ENCODE measurements at regions not wholly inside any gene's neighbourhood (a gene's known extent, or its start where the extent isn't known, plus 50 kb on each side); places are given as distances from the start of the nearest gene placed in this dataset.
"Not testable (repeated sequence)": the region's sequence is repeated elsewhere in the genome, so short reads cannot be mapped to it uniquely, and the experiment has no call there.

- not testable (repeated sequence) for H4K8ac ChIP-seq (ENCODE audit: low read depth, low read length); H4K91ac ChIP-seq (ENCODE audit: low read depth, low read length); H3K27ac ChIP-seq (ENCODE audit: low read depth, low read length); H3K79me1 ChIP-seq (ENCODE audit: low read length); H3K9me3 ChIP-seq (ENCODE audit: insufficient read depth, low read depth, low read length); H2BK12ac ChIP-seq (ENCODE audit: low read length); H3K23ac ChIP-seq (ENCODE audit: low read length); H4K12ac ChIP-seq (ENCODE audit: low read depth, low read length); H3K9ac ChIP-seq (ENCODE audit: low read length); H2AFZ ChIP-seq (ENCODE audit: insufficient read depth, low read length, poor library complexity); H2AK5ac ChIP-seq (ENCODE audit: low read length); H3K27me3 ChIP-seq (ENCODE audit: insufficient read depth, low read length); H2BK5ac ChIP-seq (ENCODE audit: low read depth, low read length, poor library complexity); H2BK120ac ChIP-seq (ENCODE audit: insufficient read depth, low read length, poor library complexity); H3K36me3 ChIP-seq (ENCODE audit: control insufficient read depth in 1 of 2, insufficient read depth in 2 of 2, low read length in 2 of 2); H3K4me3 ChIP-seq (ENCODE audit: low read depth, low read length); H3K14ac ChIP-seq (ENCODE audit: low read length); H3K4ac ChIP-seq (ENCODE audit: low read depth, low read length); DNase-seq; H3K4me2 ChIP-seq (ENCODE audit: low read length); H3K79me2 ChIP-seq (ENCODE audit: control insufficient read depth, insufficient read depth, low read length, poor library complexity); H3K18ac ChIP-seq (ENCODE audit: low read length); H3K4me1 ChIP-seq (ENCODE audit: control insufficient read depth in 1 of 2, insufficient read depth in 2 of 2, low read length in 2 of 2)
- no CpG with 5 or more reads among the region's 18 CpGs for WGBS (ENCODE audit: extremely low coverage, insufficient coverage, insufficient read length)
Observed at GRCh38 chr3:66842761-66843464, 155.2 kb upstream of the KBTBD8 start.

DNA sequence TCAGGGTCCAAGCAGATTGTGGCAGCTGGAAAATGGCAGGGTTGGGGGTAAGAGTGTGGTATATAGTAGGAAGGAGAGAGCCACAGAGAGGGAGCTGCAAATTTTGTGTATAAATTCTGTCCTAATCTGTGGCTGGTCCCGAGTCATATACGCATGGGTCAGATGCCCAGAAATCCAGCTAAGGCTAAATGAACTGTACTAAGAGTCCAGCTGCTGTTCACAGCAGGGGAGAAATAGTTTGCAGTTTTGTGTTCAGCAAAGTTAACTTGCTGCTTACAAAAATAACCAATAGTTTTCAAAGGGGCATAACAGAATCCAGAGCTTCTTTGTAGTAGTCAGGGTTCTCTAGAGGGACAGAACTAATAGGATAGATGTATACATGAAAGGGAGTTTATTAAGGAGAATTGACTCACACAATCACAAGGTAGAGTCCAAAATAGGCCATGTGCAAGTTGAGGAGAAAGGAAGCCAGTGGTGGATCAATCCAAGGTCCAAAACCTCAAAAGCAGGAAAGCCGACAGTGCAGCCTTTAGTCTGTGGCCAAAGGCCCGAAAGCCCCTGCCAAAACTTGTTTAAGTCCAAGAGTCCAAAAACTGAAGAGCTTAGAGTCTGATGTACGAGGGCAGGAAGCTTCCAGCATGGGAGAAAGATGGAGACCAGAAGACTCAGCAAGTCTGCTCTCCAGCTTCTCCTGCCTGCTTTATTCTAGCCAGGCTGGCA, 146.1 kb upstream of the KBTBD8 start:
- no CpG with 5 or more reads among the region's 5 CpGs for WGBS (ENCODE audit: extremely low coverage, insufficient coverage, insufficient read length)
- Histone ChIP-seq H4K8ac (ENCODE audit: low read depth, low read length) (no peak overlapping the region), H3K27me3 (ENCODE audit: insufficient read depth, low read length) (no peaks in the 10 kb centered on the region)

GRCh38 chr3:66854601-66855151, 143.4 kb upstream of the KBTBD8 start:
- no peaks in the 10 kb centered on the region for H3K27me3 ChIP-seq (ENCODE audit: insufficient read depth, low read length)
- H3K4ac ChIP-seq (ENCODE audit: low read depth, low read length): no peak overlapping the region
- H2AK5ac ChIP-seq (ENCODE audit: low read length): no peak overlapping the region
- no peak overlapping the region for H4K8ac ChIP-seq (ENCODE audit: low read depth, low read length)
- no peak overlapping the region for H2AFZ ChIP-seq (ENCODE audit: insufficient read depth, low read length, poor library complexity)
- no CpG with 5 or more reads among the region's 4 CpGs for WGBS (ENCODE audit: extremely low coverage, insufficient coverage, insufficient read length)
- H3K9ac ChIP-seq (ENCODE audit: low read length): no peak overlapping the region
- no peak overlapping the region for H3K27ac ChIP-seq (ENCODE audit: low read depth, low read length)
- no peak overlapping the region for H2BK120ac ChIP-seq (ENCODE audit: insufficient read depth, low read length, poor library complexity)
- no peaks in the 10 kb centered on the region for H3K9me3 ChIP-seq (ENCODE audit: insufficient read depth, low read depth, low read length)
- H3K79me1 ChIP-seq (ENCODE audit: low read length): no peaks in the 10 kb centered on the region
- H2BK12ac ChIP-seq (ENCODE audit: low read length): no peak overlapping the region
- H3K4me3 ChIP-seq (ENCODE audit: low read depth, low read length): no peak overlapping the region
- no peak overlapping the region for H3K14ac ChIP-seq (ENCODE audit: low read length)
- H3K79me2 ChIP-seq (ENCODE audit: control insufficient read depth, insufficient read depth, low read length, poor library complexity): no peaks in the 10 kb centered on the region
- no peak for DNase-seq
- no peaks in the 10 kb centered on the region for H3K4me1 ChIP-seq (ENCODE audit: control insufficient read depth in 1 of 2, insufficient read depth in 2 of 2, low read length in 2 of 2)
- H4K91ac ChIP-seq (ENCODE audit: low read depth, low read length): no peak overlapping the region
- no peak overlapping the region for H3K23ac ChIP-seq (ENCODE audit: low read length)
- no peak overlapping the region for H3K4me2 ChIP-seq (ENCODE audit: low read length)
- H2BK5ac ChIP-seq (ENCODE audit: low read depth, low read length, poor library complexity): no peak overlapping the region
- H4K12ac ChIP-seq (ENCODE audit: low read depth, low read length): no peak overlapping the region
- H3K18ac ChIP-seq (ENCODE audit: low read length): no peak overlapping the region
- H3K36me3 ChIP-seq (ENCODE audit: control insufficient read depth in 1 of 2, insufficient read depth in 2 of 2, low read length in 2 of 2): no peaks in the 10 kb centered on the region

More for the DNA sequence above, 146.1 kb upstream of the KBTBD8 start:
- no peak overlapping the region for H3K27ac ChIP-seq (ENCODE audit: low read depth, low read length)
- H3K4ac ChIP-seq (ENCODE audit: low read depth, low read length): no peak overlapping the region
- no peaks in the 10 kb centered on the region for H3K79me1 ChIP-seq (ENCODE audit: low read length)
- H3K23ac ChIP-seq (ENCODE audit: low read length): no peak overlapping the region
- no peak overlapping the region for H2BK12ac ChIP-seq (ENCODE audit: low read length)
- H3K9me3 ChIP-seq (ENCODE audit: insufficient read depth, low read depth, low read length): no peaks in the 10 kb centered on the region
- no peak overlapping the region for H3K4me2 ChIP-seq (ENCODE audit: low read length)
- no peak overlapping the region for H4K12ac ChIP-seq (ENCODE audit: low read depth, low read length)
- H3K79me2 ChIP-seq (ENCODE audit: control insufficient read depth, insufficient read depth, low read length, poor library complexity): no peaks in the 10 kb centered on the region
- no peak overlapping the region for H3K9ac ChIP-seq (ENCODE audit: low read length)
- no peak overlapping the region for H3K18ac ChIP-seq (ENCODE audit: low read length)
- no peak for DNase-seq
- no peak overlapping the region for H2AFZ ChIP-seq (ENCODE audit: insufficient read depth, low read length, poor library complexity)
- H3K14ac ChIP-seq (ENCODE audit: low read length): no peak overlapping the region
- H2BK5ac ChIP-seq (ENCODE audit: low read depth, low read length, poor library complexity): no peak overlapping the region
- no peak overlapping the region for H2AK5ac ChIP-seq (ENCODE audit: low read length)
- no peaks in the 10 kb centered on the region for H3K4me1 ChIP-seq (ENCODE audit: control insufficient read depth in 1 of 2, insufficient read depth in 2 of 2, low read length in 2 of 2)
- no peak overlapping the region for H2BK120ac ChIP-seq (ENCODE audit: insufficient read depth, low read length, poor library complexity)
- H3K4me3 ChIP-seq (ENCODE audit: low read depth, low read length): no peak overlapping the region
- H3K36me3 ChIP-seq (ENCODE audit: control insufficient read depth in 1 of 2, insufficient read depth in 2 of 2, low read length in 2 of 2): no peaks in the 10 kb centered on the region
- no peak overlapping the region for H4K91ac ChIP-seq (ENCODE audit: low read depth, low read length)

GRCh38 chr3:66856533-66856932, 141.6 kb upstream of the KBTBD8 start:
- no peak overlapping the region for H3K23ac ChIP-seq (ENCODE audit: low read length)
- no peak overlapping the region for H2BK120ac ChIP-seq (ENCODE audit: insufficient read depth, low read length, poor library complexity)
- H3K79me1 ChIP-seq (ENCODE audit: low read length): no peaks in the 10 kb centered on the region
- DNase-seq: no peak
- H4K91ac ChIP-seq (ENCODE audit: low read depth, low read length): no peak overlapping the region
- no peak overlapping the region for H3K27ac ChIP-seq (ENCODE audit: low read depth, low read length)
- no peak overlapping the region for H3K4me3 ChIP-seq (ENCODE audit: low read depth, low read length)
- H3K79me2 ChIP-seq (ENCODE audit: control insufficient read depth, insufficient read depth, low read length, poor library complexity): no peaks in the 10 kb centered on the region
- H3K9ac ChIP-seq (ENCODE audit: low read length): no peak overlapping the region
- no peak overlapping the region for H4K8ac ChIP-seq (ENCODE audit: low read depth, low read length)
- no peaks in the 10 kb centered on the region for H3K27me3 ChIP-seq (ENCODE audit: insufficient read depth, low read length)
- H4K12ac ChIP-seq (ENCODE audit: low read depth, low read length): no peak overlapping the region
- WGBS (ENCODE audit: extremely low coverage, insufficient coverage, insufficient read length): no CpG with 5 or more reads among the region's 8 CpGs
- no peak overlapping the region for H3K4me2 ChIP-seq (ENCODE audit: low read length)
- H3K4ac ChIP-seq (ENCODE audit: low read depth, low read length): no peak overlapping the region
- no peak overlapping the region for H2BK12ac ChIP-seq (ENCODE audit: low read length)
- H3K4me1 ChIP-seq (ENCODE audit: control insufficient read depth in 1 of 2, insufficient read depth in 2 of 2, low read length in 2 of 2): no peaks in the 10 kb centered on the region
- H3K18ac ChIP-seq (ENCODE audit: low read length): no peak overlapping the region
- no peak overlapping the region for H2AK5ac ChIP-seq (ENCODE audit: low read length)
- H2BK5ac ChIP-seq (ENCODE audit: low read depth, low read length, poor library complexity): no peak overlapping the region
- no peaks in the 10 kb centered on the region for H3K36me3 ChIP-seq (ENCODE audit: control insufficient read depth in 1 of 2, insufficient read depth in 2 of 2, low read length in 2 of 2)
- no peaks in the 10 kb centered on the region for H3K9me3 ChIP-seq (ENCODE audit: insufficient read depth, low read depth, low read length)
- no peak overlapping the region for H3K14ac ChIP-seq (ENCODE audit: low read length)
- no peak overlapping the region for H2AFZ ChIP-seq (ENCODE audit: insufficient read depth, low read length, poor library complexity)
